ENCODE measurements at regions not wholly inside any gene's neighbourhood (a gene's known extent, or its start where the extent isn't known, plus 50 kb on each side); places are given as distances from the start of the nearest gene placed in this dataset.
"Not testable (repeated sequence)": the region's sequence is repeated elsewhere in the genome, so short reads cannot be mapped to it uniquely, and the experiment has no call there.

DNA sequence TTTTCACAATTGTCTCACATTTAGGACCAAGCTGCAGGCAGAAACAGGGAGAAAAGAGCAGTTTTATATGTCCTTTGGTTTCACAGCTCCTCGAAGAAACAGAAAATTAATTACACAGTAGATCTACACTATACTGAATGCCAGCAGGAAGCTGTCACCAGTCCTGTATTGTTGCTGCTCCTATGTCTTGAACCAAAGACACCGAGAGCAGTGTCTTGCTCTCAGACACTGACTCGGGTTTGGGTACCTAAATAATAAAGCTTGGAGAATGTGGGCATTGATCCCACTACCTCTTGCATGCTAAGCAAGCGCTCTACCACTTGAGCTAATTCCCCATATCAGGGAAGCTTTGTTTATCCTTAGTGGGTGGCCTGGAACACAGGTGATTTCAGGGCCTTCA lies 168.4 kb upstream of the ZNF322 start:
- intact Hi-C loops (cut with DNase I; ENCODE audit: low total_unique reads); H3K4me3 ChIP-seq (ENCODE audit: low read depth, poor library complexity, severe bottlenecking); DNase-seq (ENCODE audit: low spot score in 2 of 2): not testable (repeated sequence)
- no CpG with 5 or more reads among the region's 4 CpGs for WGBS, 2 donors

DNA sequence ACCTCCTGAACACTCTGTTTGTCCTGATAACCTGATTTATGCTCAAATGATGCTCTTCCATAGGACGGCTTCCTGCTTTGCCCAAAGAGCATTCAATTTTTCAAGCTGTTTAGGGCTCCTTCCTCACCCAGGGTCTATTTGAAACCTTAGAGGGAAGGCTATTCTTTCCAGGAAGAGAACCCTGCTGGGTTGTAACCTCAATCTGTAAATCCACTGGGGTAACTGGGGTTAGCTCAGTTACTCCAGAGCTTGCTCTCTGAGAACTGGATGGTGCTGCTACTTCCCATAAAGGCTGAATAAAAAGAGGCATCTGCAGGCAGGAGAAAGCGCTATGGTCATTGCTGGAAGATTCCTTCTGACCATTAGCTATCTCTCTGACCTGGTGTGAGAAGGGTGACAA lies 169.9 kb upstream of the ZNF322 start:
- intact Hi-C loops (cut with DNase I; ENCODE audit: low total_unique reads); H3K4me3 ChIP-seq (ENCODE audit: low read depth, poor library complexity, severe bottlenecking): not testable (repeated sequence)
- WGBS, 2 donors = no CpG with 5 or more reads among the region's 2 CpGs

DNA sequence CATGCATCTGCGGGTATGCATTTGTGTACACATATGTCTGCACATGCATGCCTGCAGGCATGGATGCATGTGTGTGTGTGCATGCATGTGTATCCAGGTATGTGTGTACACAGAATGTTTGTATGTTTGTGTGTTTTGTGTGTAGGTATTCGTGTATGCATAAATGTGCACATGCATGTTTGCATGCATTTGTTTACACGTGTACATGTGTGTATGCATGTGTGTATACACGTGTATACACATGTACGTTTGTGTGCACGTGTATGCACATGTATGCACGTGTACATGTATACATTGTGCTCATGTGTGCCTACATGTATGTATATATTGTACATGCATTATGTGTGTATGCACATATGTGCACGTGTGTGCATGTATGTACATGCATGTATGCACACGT lies 171.4 kb upstream of the ZNF322 start:
- H3K4me3 ChIP-seq (ENCODE audit: low read depth, poor library complexity, severe bottlenecking); DNase-seq (ENCODE audit: low spot score in 2 of 2); intact Hi-C loops (cut with DNase I; ENCODE audit: low total_unique reads): not testable (repeated sequence)
- 82 to 84% methylated on average over 8 to 9 of the region's 9 CpGs for WGBS, 2 donors

More for the DNA sequence above, 169.9 kb upstream of the ZNF322 start:
- not testable (repeated sequence) for DNase-seq (ENCODE audit: low spot score in 2 of 2)

DNA sequence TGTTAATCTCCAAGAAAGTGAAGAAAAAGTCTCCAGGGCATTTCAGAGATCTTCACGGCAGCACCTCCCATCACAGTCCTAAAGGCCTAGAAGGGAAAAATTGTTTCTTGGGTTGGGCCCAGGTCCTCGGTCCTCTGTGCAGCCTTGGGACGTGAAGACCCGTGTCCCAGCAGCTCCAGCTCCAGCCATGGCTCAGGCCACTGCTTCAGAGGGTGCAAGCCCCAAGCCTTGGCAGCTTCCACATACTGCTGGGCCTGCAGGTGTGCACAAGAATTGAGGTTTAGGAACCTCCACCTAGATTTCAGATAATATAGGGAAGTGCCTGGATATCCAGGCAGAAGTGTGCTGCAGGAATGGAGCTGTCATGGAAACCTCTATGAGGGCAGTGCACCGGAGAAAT lies 176.2 kb upstream of the ZNF322 start:
- 78 to 84% methylated on average over 4 to 5 of the region's 5 CpGs for WGBS, 2 donors
- intact Hi-C loops (cut with DNase I; ENCODE audit: low total_unique reads); DNase-seq (ENCODE audit: low spot score in 2 of 2); H3K4me3 ChIP-seq (ENCODE audit: low read depth, poor library complexity, severe bottlenecking): not testable (repeated sequence)

DNA sequence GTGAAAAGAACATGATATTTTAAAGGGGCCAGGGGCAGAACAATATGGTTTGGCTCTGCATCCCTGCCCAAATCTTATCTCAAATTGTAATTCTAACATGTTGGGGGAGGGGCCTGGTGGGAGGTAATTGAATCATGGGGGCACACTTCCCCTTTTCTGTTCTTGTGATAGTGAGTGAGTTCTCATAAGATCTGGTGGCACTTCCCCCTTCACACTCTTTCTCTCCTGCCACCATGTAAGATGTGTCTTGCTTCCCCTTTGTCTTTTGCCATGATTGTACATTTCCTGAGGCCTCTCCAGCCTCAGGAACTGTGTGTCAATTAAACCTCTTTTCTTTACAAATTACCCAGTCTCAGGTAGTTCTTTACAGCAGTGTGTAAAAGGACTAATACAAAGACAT lies 177.1 kb upstream of the ZNF322 start:
- DNase-seq (ENCODE audit: low spot score in 2 of 2); H3K4me3 ChIP-seq (ENCODE audit: low read depth, poor library complexity, severe bottlenecking); intact Hi-C loops (cut with DNase I; ENCODE audit: low total_unique reads): not testable (repeated sequence)

DNA sequence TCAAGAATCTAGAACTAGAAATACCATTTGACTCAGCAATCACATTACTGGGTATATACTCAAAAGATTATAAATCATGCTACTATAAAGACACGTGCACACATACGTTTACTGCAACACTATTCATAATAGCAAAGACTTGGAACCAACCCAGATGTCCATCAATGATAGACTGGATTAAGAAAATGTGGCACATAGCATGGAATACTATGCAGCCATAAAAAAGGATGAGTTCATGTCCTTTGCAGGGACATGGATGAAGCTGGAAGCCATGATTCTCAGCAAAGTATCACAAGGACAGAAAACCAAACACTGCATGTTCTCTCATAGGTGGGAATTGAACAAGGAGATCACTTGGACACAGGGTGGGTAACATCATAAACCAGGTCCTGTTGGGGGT lies 185.3 kb upstream of the ZNF322 start:
- DNase-seq (ENCODE audit: low spot score in 2 of 2); intact Hi-C loops (cut with DNase I; ENCODE audit: low total_unique reads); H3K4me3 ChIP-seq (ENCODE audit: low read depth, poor library complexity, severe bottlenecking): not testable (repeated sequence)
- WGBS, 2 donors = 82 to 92% methylated on average over 2 of the region's 2 CpGs

DNA sequence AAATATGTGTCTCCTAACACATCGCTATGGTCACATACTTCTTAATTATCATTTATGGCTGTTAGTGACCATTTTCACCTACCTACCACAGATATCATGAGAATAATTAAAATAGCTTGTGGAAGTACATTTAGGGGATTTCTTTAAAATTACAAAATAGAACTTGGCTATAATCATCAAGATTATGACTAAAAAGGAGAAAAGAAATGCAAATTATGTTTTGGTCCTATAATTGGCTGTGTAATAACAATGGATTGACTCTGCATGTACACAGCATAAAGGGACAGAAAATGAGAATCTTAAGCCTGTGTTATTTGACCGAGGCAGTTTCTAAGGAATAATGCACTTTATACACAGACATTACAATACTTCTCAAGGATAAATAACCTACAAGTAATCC lies 197.7 kb upstream of the ZNF322 start:
- DNase-seq (ENCODE audit: low spot score in 2 of 2); intact Hi-C loops (cut with DNase I; ENCODE audit: low total_unique reads); H3K4me3 ChIP-seq (ENCODE audit: low read depth, poor library complexity, severe bottlenecking): not testable (repeated sequence)
- 0 to 44% methylated on average over 1 of the region's 2 CpGs for WGBS, 2 donors

GRCh38 chr6:26859067-26859770 lies 199.7 kb upstream of the ZNF322 start:
- H3K4me3 ChIP-seq (ENCODE audit: low read depth, poor library complexity, severe bottlenecking); intact Hi-C loops (cut with DNase I; ENCODE audit: low total_unique reads); DNase-seq (ENCODE audit: low spot score in 2 of 2): not testable (repeated sequence)
- WGBS, 2 donors = 66 to 75% methylated on average over 5 of the region's 5 CpGs

DNA sequence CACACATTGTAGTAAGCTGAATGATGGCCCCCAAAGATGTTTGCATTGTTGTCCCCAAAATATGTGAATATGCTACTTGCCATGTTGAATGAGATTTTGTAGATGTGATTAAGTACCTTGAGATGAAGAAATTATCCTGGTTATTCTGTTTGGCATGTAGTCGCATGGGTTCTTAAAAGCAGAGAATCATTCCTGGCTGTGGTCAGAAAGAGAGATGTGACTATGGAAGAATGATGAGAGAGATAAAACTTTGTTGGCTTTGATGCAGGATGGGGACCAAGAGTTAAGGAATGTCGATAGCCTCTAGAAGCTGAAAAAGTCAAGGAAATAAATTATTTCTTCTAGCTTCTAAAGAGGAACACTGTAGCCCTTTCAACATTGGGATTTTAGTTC lies 200.2 kb upstream of the ZNF322 start:
- WGBS, 2 donors = 87 to 96% methylated on average over 2 of the region's 2 CpGs
- intact Hi-C loops (cut with DNase I; ENCODE audit: low total_unique reads); H3K4me3 ChIP-seq (ENCODE audit: low read depth, poor library complexity, severe bottlenecking); DNase-seq (ENCODE audit: low spot score in 2 of 2): not testable (repeated sequence)

DNA sequence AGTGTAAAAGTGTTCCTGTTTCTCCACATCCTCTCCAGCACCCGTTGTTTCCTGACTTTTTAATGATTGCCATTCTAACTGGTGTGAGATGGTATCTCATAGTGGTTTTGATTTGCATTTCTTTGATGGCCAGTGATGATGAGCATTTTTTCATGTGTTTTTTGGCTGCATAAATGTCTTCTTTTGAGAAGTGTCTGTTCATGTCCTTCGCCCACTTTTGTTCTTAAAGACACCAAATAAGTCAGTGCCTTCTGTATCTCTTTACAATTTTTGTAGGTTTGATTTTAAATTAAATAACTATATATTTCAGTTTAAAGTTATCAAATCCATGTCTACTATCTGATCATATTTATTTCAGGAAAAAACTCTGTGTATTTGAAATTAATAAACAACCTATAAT lies 202.4 kb upstream of the ZNF322 start:
- DNase-seq (ENCODE audit: low spot score in 2 of 2); intact Hi-C loops (cut with DNase I; ENCODE audit: low total_unique reads); H3K4me3 ChIP-seq (ENCODE audit: low read depth, poor library complexity, severe bottlenecking): not testable (repeated sequence)
- 79 to 95% methylated on average over 2 of the region's 2 CpGs for WGBS, 2 donors

GRCh38 chr6:26863641-26864040 lies 204.1 kb upstream of the ZNF322 start:
- DNase-seq (ENCODE audit: low spot score in 2 of 2); H3K4me3 ChIP-seq (ENCODE audit: low read depth, poor library complexity, severe bottlenecking); intact Hi-C loops (cut with DNase I; ENCODE audit: low total_unique reads): not testable (repeated sequence)
- WGBS, 2 donors = 96 to 99% methylated on average over 6 of the region's 6 CpGs

DNA sequence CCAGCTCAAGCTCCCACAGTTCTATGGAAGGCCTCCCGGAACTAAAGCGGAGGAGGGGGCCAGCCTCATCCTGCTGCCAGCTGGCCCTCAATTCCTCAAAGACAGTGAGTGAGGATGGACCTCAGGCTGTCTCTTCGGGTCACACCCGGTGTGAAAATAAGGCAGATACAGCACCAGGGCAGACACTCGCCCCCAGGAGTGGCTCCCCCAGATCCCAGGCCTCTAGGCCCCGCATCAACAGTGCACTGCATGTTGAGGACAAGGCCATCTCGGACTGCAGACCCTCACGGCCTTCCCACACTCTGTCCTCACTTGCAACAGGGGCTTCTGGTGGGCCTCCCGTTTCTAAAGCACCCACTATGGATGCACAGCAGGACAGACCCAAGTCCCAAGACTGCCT lies 239.2 kb upstream of the ZNF322 start:
- intact Hi-C loops (cut with DNase I; ENCODE audit: low total_unique reads); DNase-seq (ENCODE audit: low spot score in 2 of 2); H3K4me3 ChIP-seq (ENCODE audit: low read depth, poor library complexity, severe bottlenecking): not testable (repeated sequence)
- 93 to 94% methylated on average over 7 to 8 of the region's 9 CpGs for WGBS, 2 donors

- WGBS, 2 donors = 97 to 100% methylated on average over 2 of the region's 2 CpGs
- H3K4me3 ChIP-seq (ENCODE audit: low read depth, poor library complexity, severe bottlenecking); DNase-seq (ENCODE audit: low spot score in 2 of 2); intact Hi-C loops (cut with DNase I; ENCODE audit: low total_unique reads): not testable (repeated sequence)
Measured at GRCh38 chr6:26924206-26924605, 264.7 kb upstream of the ZNF322 start.

GRCh38 chr6:26928190-26928589 lies 268.6 kb upstream of the ZNF322 start:
- WGBS, 2 donors = 63 to 74% methylated on average over 1 of the region's 2 CpGs
- H3K4me3 ChIP-seq (ENCODE audit: low read depth, poor library complexity, severe bottlenecking); DNase-seq (ENCODE audit: low spot score in 2 of 2); intact Hi-C loops (cut with DNase I; ENCODE audit: low total_unique reads): not testable (repeated sequence)

GRCh38 chr6:26937258-26937657 lies 277.7 kb upstream of the ZNF322 start:
- intact Hi-C loops (cut with DNase I; ENCODE audit: low total_unique reads); DNase-seq (ENCODE audit: low spot score in 2 of 2); H3K4me3 ChIP-seq (ENCODE audit: low read depth, poor library complexity, severe bottlenecking): not testable (repeated sequence)
- WGBS, 2 donors = 82 to 93% methylated on average over 1 of the region's 1 CpG

GRCh38 chr6:26951211-26951610 lies 291.7 kb upstream of the ZNF322 start:
- WGBS, 2 donors = 90 to 91% methylated on average over 3 of the region's 3 CpGs
- DNase-seq (ENCODE audit: low spot score in 2 of 2); intact Hi-C loops (cut with DNase I; ENCODE audit: low total_unique reads); H3K4me3 ChIP-seq (ENCODE audit: low read depth, poor library complexity, severe bottlenecking): not testable (repeated sequence)
